B cell (primary cell): ENCODE measurements at regions not wholly inside any gene's neighbourhood (a gene's known extent, or its start where the extent isn't known, plus 50 kb on each side); places are given as distances from the start of the nearest gene placed in this dataset.

ENCODE experiments used
- ATAC-seq: fragments of 200-7000 bp; cut with Tn5 transposase; one replicate; pipeline ENCODE4 v1.10.0; 2021; ENCODE audit warnings: low read depth, mild to moderate bottlenecking, moderate number of reproducible peaks, moderate library complexity
- CTCF ChIA-PET: fragments of 350-600 bp; sonication (Branson Sonifier 250); formaldehyde crosslinking; loops from one replicate; lab custom pipeline; 2021; ENCODE audit warnings: antibody characterized with exemption, inconsistent platforms; lab: Charles Lee
- POLR2A ChIA-PET: fragments of 350-600 bp; sonication (Branson Sonifier 250); formaldehyde crosslinking; loops from one replicate; lab custom pipeline; 2021; ENCODE audit warnings: antibody characterized with exemption; lab: Charles Lee
- DNase-seq: peaks from one replicate; pipeline ENCODE4 v3.0.0; 2013
- H2AFZ ChIP-seq: 2 replicates; pipeline ENCODE4 v1.6.1; 2012; ENCODE audit warnings: mild to moderate bottlenecking, low read depth, low read length; ENCODE audit not compliant: insufficient read depth, poor library complexity, severe bottlenecking
- H3K27ac ChIP-seq, 2 donors: 1 replicate in 1 of 2; 2 replicates in 1 of 2; pipeline ENCODE4 v1.5.1; 2012 to 2013; ENCODE audit warnings: low read length in 2 of 2, mild to moderate bottlenecking in 2 of 2, moderate library complexity in 1 of 2
- H3K27me3 ChIP-seq, 4 experiments: fragments of 200-600 bp in 1 of 4; sonication (generic) in 1 of 4; replicated peaks in 1 of 4; 1 replicate in 2 of 4; 2 replicates in 2 of 4; pipeline versions ENCODE4 v1.6.1 to v1.7.0; 2013 to 2016; ENCODE audit warnings: low read length in 3 of 4, mild to moderate bottlenecking in 2 of 4, mixed read lengths in 1 of 4, moderate library complexity in 1 of 4; ENCODE audit not compliant: insufficient read depth in 4 of 4, control insufficient read depth in 3 of 4; ENCODE audit errors: control extremely low read depth in 1 of 4
- H3K36me3 ChIP-seq, 2 experiments: replicated peaks in 1 of 2; 1 replicate in 1 of 2; 2 replicates in 1 of 2; pipeline versions ENCODE4 v1.6.1 to v1.7.1; 2013; ENCODE audit warnings: low read length in 1 of 2; ENCODE audit not compliant: insufficient read depth in 2 of 2, control insufficient read depth in 1 of 2; ENCODE audit errors: control extremely low read depth in 1 of 2, extremely low read depth in 1 of 2
- H3K4me1 ChIP-seq, 2 donors: fragments of 200-600 bp in 1 of 2; sonication (generic) in 1 of 2; 1 replicate in 1 of 2; 2 replicates in 1 of 2; pipeline versions ENCODE4 v1.5.1 to v1.6.1; 2013 to 2017; ENCODE audit warnings: low read length in 2 of 2; ENCODE audit not compliant: control insufficient read depth in 2 of 2, insufficient read depth in 2 of 2
- H3K4me2 ChIP-seq: replicated peaks from 2 replicates; pipeline ENCODE3; 2012; ENCODE audit warnings: mild to moderate bottlenecking, low read depth, low read length; ENCODE audit not compliant: poor library complexity, severe bottlenecking
- H3K4me3 ChIP-seq, 5 experiments: fragments of 200-600 bp in 1 of 5; sonication (generic) in 1 of 5; 1 replicate in 3 of 5; 2 replicates in 2 of 5; pipeline versions ENCODE4 v1.5.1 to v1.7.0; 2011 to 2016; ENCODE audit warnings: low read length in 4 of 5, mild to moderate bottlenecking in 4 of 5, low read depth in 2 of 5, control low read depth in 1 of 5, moderate library complexity in 1 of 5; ENCODE audit not compliant: insufficient read depth in 1 of 5; ENCODE audit errors: control extremely low read depth in 1 of 5, extremely low read depth in 1 of 5
- H3K79me2 ChIP-seq: fragments of 200-600 bp; sonication (generic); one replicate; pipeline ENCODE4 v1.6.0; 2016; ENCODE audit warnings: low read length; ENCODE audit not compliant: control insufficient read depth, insufficient read depth
- H3K9ac ChIP-seq: fragments of 200-600 bp; sonication (generic); 2 replicates; pipeline ENCODE4 v1.6.1; 2017; ENCODE audit warnings: mild to moderate bottlenecking, low read length, moderate library complexity
- H3K9me3 ChIP-seq, 3 donors: one replicate each; pipeline versions ENCODE4 v1.6.1 to v1.7.1; 2013; ENCODE audit warnings: low read length in 2 of 3; ENCODE audit not compliant: control insufficient read depth in 2 of 3, insufficient read depth in 1 of 3; ENCODE audit errors: control extremely low read depth in 1 of 3
- H4K20me1 ChIP-seq: 2 replicates; pipeline ENCODE4 v1.6.0; 2012; ENCODE audit warnings: mild to moderate bottlenecking, low read length; ENCODE audit not compliant: insufficient read depth, control insufficient read depth, poor library complexity, severe bottlenecking
- H3K27ac Mint-ChIP-seq: one replicate; pipeline ENCODE4 v1.8.0; 2021; ENCODE audit warnings: mixed read lengths
- H3K27me3 Mint-ChIP-seq: one replicate; pipeline ENCODE4 v1.8.0; 2021; ENCODE audit warnings: mixed read lengths
- H3K4me1 Mint-ChIP-seq: one replicate; pipeline ENCODE4 v1.8.0; 2021; ENCODE audit warnings: mixed read lengths
- H3K4me3 Mint-ChIP-seq: one replicate; pipeline ENCODE4 v1.8.0; 2021; ENCODE audit warnings: mixed read lengths
- H3K9me3 Mint-ChIP-seq: one replicate; pipeline ENCODE4 v1.8.0; 2022; ENCODE audit warnings: mixed read lengths; ENCODE audit not compliant: insufficient read depth
- EZH2 ChIP-seq: IDR thresholded peaks from 2 replicates; pipeline ENCODE4 v1.6.1; 2012; ENCODE audit warnings: borderline replicate concordance, low read depth, mild to moderate bottlenecking, moderate library complexity, low read length; ENCODE audit not compliant: insufficient read depth, poor library complexity, severe bottlenecking
- WGBS: methylation state at CpG from one replicate; pipeline ENCODE4 v1.1.5; 2013; ENCODE audit warnings: missing lambda C conversion rate; ENCODE audit not compliant: insufficient coverage; 5-methylcytosine and 5-hydroxymethylcytosine counted together
- intact Hi-C: fragments of 100-400 bp; cut with micrococcal nuclease; formaldehyde crosslinking; loops from one replicate; pipeline ENCODE4 v1.10.0; 2022
- TF ChIP-seq, protein P1 (sequence below): fragments of 200-600 bp; IDR thresholded peaks from one replicate; pipeline ENCODE4 v1.8.0; 2022; ENCODE audit warnings: antibody characterized with exemption, mild to moderate bottlenecking

- no peaks in the 10 kb centered on the region for H3K9me3 ChIP-seq
- no peaks in the 10 kb centered on the region for H3K4me1 ChIP-seq
- ChIA-PET CTCF (no interaction called here), POLR2A (no interaction called here)
- no peaks in the 10 kb centered on the region for H3K4me1 Mint-ChIP-seq
- no peak overlapping the region for H3K27ac Mint-ChIP-seq
- H3K27ac ChIP-seq = no peak overlapping the region
- H3K9ac ChIP-seq = no peak overlapping the region
- no peaks in the 10 kb centered on the region for H3K9me3 Mint-ChIP-seq
- H3K4me3 Mint-ChIP-seq = no peak overlapping the region
- intact Hi-C loops = no loop called here
- ATAC-seq (no peak), DNase-seq (no peak)
- WGBS = no CpG with 5 or more reads among the region's 6 CpGs
- H3K27me3 Mint-ChIP-seq = peaks cover 16% of the 10 kb centered on the region
- H4K20me1 ChIP-seq = no peaks in the 10 kb centered on the region
- H3K36me3 ChIP-seq = no peaks in the 10 kb centered on the region
- TF ChIP-seq, protein P1, sequence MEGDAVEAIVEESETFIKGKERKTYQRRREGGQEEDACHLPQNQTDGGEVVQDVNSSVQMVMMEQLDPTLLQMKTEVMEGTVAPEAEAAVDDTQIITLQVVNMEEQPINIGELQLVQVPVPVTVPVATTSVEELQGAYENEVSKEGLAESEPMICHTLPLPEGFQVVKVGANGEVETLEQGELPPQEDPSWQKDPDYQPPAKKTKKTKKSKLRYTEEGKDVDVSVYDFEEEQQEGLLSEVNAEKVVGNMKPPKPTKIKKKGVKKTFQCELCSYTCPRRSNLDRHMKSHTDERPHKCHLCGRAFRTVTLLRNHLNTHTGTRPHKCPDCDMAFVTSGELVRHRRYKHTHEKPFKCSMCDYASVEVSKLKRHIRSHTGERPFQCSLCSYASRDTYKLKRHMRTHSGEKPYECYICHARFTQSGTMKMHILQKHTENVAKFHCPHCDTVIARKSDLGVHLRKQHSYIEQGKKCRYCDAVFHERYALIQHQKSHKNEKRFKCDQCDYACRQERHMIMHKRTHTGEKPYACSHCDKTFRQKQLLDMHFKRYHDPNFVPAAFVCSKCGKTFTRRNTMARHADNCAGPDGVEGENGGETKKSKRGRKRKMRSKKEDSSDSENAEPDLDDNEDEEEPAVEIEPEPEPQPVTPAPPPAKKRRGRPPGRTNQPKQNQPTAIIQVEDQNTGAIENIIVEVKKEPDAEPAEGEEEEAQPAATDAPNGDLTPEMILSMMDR = no peak
- TF ChIP-seq EZH2 = no peak
- H2AFZ ChIP-seq = no peak overlapping the region
- H3K4me3 ChIP-seq = no peak overlapping the region
- no peaks in the 10 kb centered on the region for H3K79me2 ChIP-seq
- peaks cover 0 to 4% (median 0%) of the 10 kb centered on the region in 4 experiments for H3K27me3 ChIP-seq
- H3K4me2 ChIP-seq = no peak overlapping the region
Observed at GRCh38 chr5:125969011-125969813, 454.0 kb upstream of the GRAMD2B start.

- Histone ChIP-seq H3K9me3 (no peaks in the 10 kb centered on the region), H3K9ac (no peak overlapping the region), H3K4me2 (no peak overlapping the region), H2AFZ (no peak overlapping the region), H3K4me3 (no peak overlapping the region), H3K4me1 (no peaks in the 10 kb centered on the region), H4K20me1 (no peaks in the 10 kb centered on the region), H3K27ac (no peak overlapping the region), H3K27me3 (peaks cover 0 to 4% (median 0%) of the 10 kb centered on the region in 4 experiments), H3K79me2 (no peaks in the 10 kb centered on the region), H3K36me3 (no peaks in the 10 kb centered on the region)
- H3K27me3 Mint-ChIP-seq = peaks cover 15% of the 10 kb centered on the region
- no peak overlapping the region for H3K27ac Mint-ChIP-seq
- ChIA-PET POLR2A (no interaction called here), CTCF (no interaction called here)
- no peaks in the 10 kb centered on the region for H3K4me1 Mint-ChIP-seq
- H3K9me3 Mint-ChIP-seq = no peaks in the 10 kb centered on the region
- no peak overlapping the region for H3K4me3 Mint-ChIP-seq
- ATAC-seq = no peak
- DNase-seq = no peak
- TF ChIP-seq, protein P1 = no peak
- no peak for TF ChIP-seq EZH2
- WGBS = no CpG with 5 or more reads among the region's 1 CpG
- intact Hi-C loops = no loop called here
Observed at GRCh38 chr5:125969814-125970171, 453.4 kb upstream of the GRAMD2B start.
